Mesenchymal stem cell (in vitro differentiated cells and primary cell): ENCODE measurements at regions not wholly inside any gene's neighbourhood (a gene's known extent, or its start where the extent isn't known, plus 50 kb on each side); places are given as distances from the start of the nearest gene placed in this dataset.
A peak's percentile ranks its signal among the peaks of the same experiment; 100 is the strongest.

Experiments
- DNase-seq: peaks from one replicate; pipeline ENCODE4 v3.0.0-alpha.2; 2013
- H2AFZ ChIP-seq: one replicate; pipeline ENCODE4 v1.6.1; 2013; ENCODE audit warnings: low read depth, mild to moderate bottlenecking, control low read depth, inconsistent platforms, low read length, moderate library complexity
- H2AK5ac ChIP-seq: 2 replicates; pipeline ENCODE4 v1.6.1; 2013; ENCODE audit warnings: low read length, moderate library complexity, mild to moderate bottlenecking, inconsistent platforms; ENCODE audit not compliant: severe bottlenecking
- H2BK120ac ChIP-seq: one replicate; pipeline ENCODE4 v1.6.1; 2013; ENCODE audit warnings: low read depth, mild to moderate bottlenecking, inconsistent platforms, low read length, moderate library complexity
- H2BK12ac ChIP-seq, 2 experiments: one replicate each; pipeline ENCODE4 v1.6.1; 2013; ENCODE audit warnings: inconsistent platforms in 2 of 2, low read length in 2 of 2, mild to moderate bottlenecking in 2 of 2, moderate library complexity in 2 of 2, control low read depth in 1 of 2
- H2BK15ac ChIP-seq: one replicate; pipeline ENCODE4 v1.6.1; 2013; ENCODE audit warnings: mild to moderate bottlenecking, low read depth, inconsistent platforms; ENCODE audit not compliant: poor library complexity, severe bottlenecking
- H2BK5ac ChIP-seq: 2 replicates; pipeline ENCODE4 v1.6.1; 2013; ENCODE audit warnings: low read depth, mild to moderate bottlenecking, low read length, control low read depth, inconsistent platforms; ENCODE audit not compliant: poor library complexity, severe bottlenecking
- H3K14ac ChIP-seq, 2 experiments: one replicate each; pipeline ENCODE4 v1.6.1; 2013; ENCODE audit warnings: inconsistent platforms in 2 of 2, low read length in 2 of 2, control low read depth in 1 of 2, mild to moderate bottlenecking in 1 of 2, moderate library complexity in 1 of 2
- H3K18ac ChIP-seq, 2 experiments: one replicate each; pipeline ENCODE4 v1.6.1; 2013; ENCODE audit warnings: inconsistent platforms in 2 of 2, low read length in 2 of 2, control low read depth in 1 of 2, low read depth in 1 of 2, mild to moderate bottlenecking in 1 of 2
- H3K23ac ChIP-seq, 2 experiments: one replicate each; pipeline ENCODE4 v1.6.1; 2013; ENCODE audit warnings: inconsistent platforms in 2 of 2, low read length in 2 of 2, mild to moderate bottlenecking in 2 of 2, moderate library complexity in 2 of 2, control low read depth in 1 of 2
- H3K27ac ChIP-seq: 2 replicates; pipeline ENCODE4 v1.5.1; 2013; ENCODE audit warnings: mild to moderate bottlenecking, moderate library complexity, low read length, control low read depth, inconsistent platforms; ENCODE audit not compliant: poor library complexity, severe bottlenecking
- H3K27me3 ChIP-seq, 2 experiments: 2 replicates each; pipeline versions ENCODE4 v1.6.1 to v1.7.0; 2013; ENCODE audit warnings: low read length in 2 of 2, mild to moderate bottlenecking in 2 of 2, moderate library complexity in 2 of 2, control low read depth in 1 of 2, inconsistent platforms in 1 of 2; ENCODE audit not compliant: control insufficient read depth in 1 of 2, insufficient read depth in 1 of 2
- H3K36me3 ChIP-seq, 2 experiments: 2 replicates each; pipeline versions ENCODE4 v1.6.1 to v1.7.0; 2013; ENCODE audit warnings: low read length in 2 of 2, control low read depth in 1 of 2, inconsistent platforms in 1 of 2, low read depth in 1 of 2, mild to moderate bottlenecking in 1 of 2; ENCODE audit not compliant: insufficient read depth in 2 of 2, control insufficient read depth in 1 of 2
- H3K4ac ChIP-seq, 2 experiments: one replicate each; pipeline ENCODE4 v1.6.1; 2013; ENCODE audit warnings: inconsistent platforms in 2 of 2, low read length in 2 of 2, mild to moderate bottlenecking in 2 of 2, moderate library complexity in 2 of 2, control low read depth in 1 of 2, low read depth in 1 of 2
- H3K4me1 ChIP-seq: 2 replicates; pipeline ENCODE4 v1.6.1; 2013; ENCODE audit warnings: low read depth, low read length, control low read depth; ENCODE audit not compliant: control insufficient read depth, insufficient read depth
- H3K4me2 ChIP-seq: 2 replicates; pipeline ENCODE4 v1.6.1; 2013; ENCODE audit warnings: low read length, mild to moderate bottlenecking, inconsistent platforms; ENCODE audit not compliant: poor library complexity, severe bottlenecking
- H3K4me3 ChIP-seq, 2 experiments: 2 replicates each; pipeline versions ENCODE4 v1.5.1 to v1.7.0; 2013; ENCODE audit warnings: low read length in 2 of 2, mild to moderate bottlenecking in 2 of 2, control low read depth in 1 of 2, low read depth in 1 of 2; ENCODE audit not compliant: insufficient read depth in 1 of 2
- H3K79me1 ChIP-seq: replicated peaks from 2 replicates; pipeline ENCODE4 v1.6.1; 2013; ENCODE audit warnings: mild to moderate bottlenecking, control low read depth, low read length, inconsistent platforms; ENCODE audit not compliant: poor library complexity, severe bottlenecking
- H3K9ac ChIP-seq: 2 replicates; pipeline ENCODE4 v1.7.0; 2013; ENCODE audit warnings: mild to moderate bottlenecking, low read length, moderate library complexity
- H3K9me3 ChIP-seq: 2 replicates; pipeline ENCODE4 v1.7.0; 2013; ENCODE audit warnings: mild to moderate bottlenecking, low read length; ENCODE audit not compliant: control insufficient read depth
- H4K8ac ChIP-seq: one replicate; pipeline ENCODE4 v1.6.1; 2013; ENCODE audit warnings: inconsistent platforms, mild to moderate bottlenecking, low read length, moderate library complexity
- H4K91ac ChIP-seq: one replicate; pipeline ENCODE4 v1.6.1; 2013; ENCODE audit warnings: mild to moderate bottlenecking, low read length, inconsistent platforms
- WGBS: methylation state at CpG from one replicate; pipeline ENCODE4 v1.1.7; 2013; ENCODE audit warnings: mixed read lengths; 5-methylcytosine and 5-hydroxymethylcytosine counted together

DNA sequence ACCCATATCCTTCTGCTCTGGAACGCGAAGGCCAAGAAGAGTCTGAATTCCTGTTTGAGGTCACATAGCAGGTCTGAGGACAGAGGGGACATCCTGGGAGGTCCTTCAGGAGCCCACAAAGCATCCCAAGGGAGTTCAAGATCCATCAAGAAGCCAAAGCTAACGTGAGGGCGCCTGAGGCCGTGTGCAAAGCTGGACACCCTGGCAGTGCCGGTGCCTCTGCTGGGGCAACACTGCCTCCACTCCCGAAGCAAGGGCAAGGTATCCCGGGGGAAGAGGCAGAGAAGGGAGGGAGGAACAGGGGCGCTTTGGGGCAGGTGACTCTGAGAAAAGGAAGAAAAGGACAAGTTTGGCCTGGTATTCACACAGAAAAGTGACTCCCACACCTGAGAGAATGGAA, 50.3 kb upstream of the CDON start:
- Histone ChIP-seq H3K27me3 (peaks cover 0 to 7% of the 10 kb centered on the region in 2 experiments), H2BK12ac (peak overlapping the region; percentile 34 to 44), H2AFZ (no peak overlapping the region), H3K9ac (peak overlapping the region; percentile 90), H3K18ac (no peak overlapping the region), H3K4me3 (peak overlapping the region in 1 of 2 experiments; percentile 65), H2BK120ac (no peak overlapping the region), H4K91ac (no peak overlapping the region), H3K4ac (no peak overlapping the region), H2AK5ac (no peak overlapping the region), H3K27ac (no peak overlapping the region), H4K8ac (no peak overlapping the region), H3K4me1 (peaks cover 22% of the 10 kb centered on the region), H3K36me3 (no peaks in the 10 kb centered on the region), H3K14ac (peak overlapping the region in 1 of 2 experiments; percentile 49), H2BK5ac (no peak overlapping the region), H3K79me1 (no peaks in the 10 kb centered on the region), H2BK15ac (no peak overlapping the region), H3K9me3 (no peaks in the 10 kb centered on the region), H3K4me2 (no peak overlapping the region), H3K23ac (no peak overlapping the region)
- 87% methylated on average over 7 of the region's 9 CpGs for whole genome bisulfite sequencing
- no peak for DNase-seq

DNA sequence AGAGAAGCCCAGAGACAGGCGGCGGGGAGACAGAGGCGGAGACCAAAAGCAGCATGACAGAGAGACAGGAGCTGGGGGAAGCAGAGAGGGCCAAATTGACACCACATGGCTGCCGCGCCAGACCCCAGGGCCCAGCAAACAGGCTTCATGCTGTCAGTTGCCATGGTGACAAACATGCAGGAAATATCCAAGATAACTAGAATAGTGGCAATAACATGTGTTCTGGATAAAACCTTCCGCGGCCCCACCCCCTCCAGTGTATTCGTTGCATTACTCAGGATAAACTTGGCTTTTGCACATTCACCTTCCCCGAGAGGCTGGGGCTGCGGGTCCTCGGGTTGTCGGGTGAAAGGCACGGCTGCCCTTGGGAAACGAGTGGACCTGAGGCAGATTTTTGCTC, 49.9 kb upstream of the CDON start:
- Histone ChIP-seq H4K8ac (no peak overlapping the region), H3K36me3 (no peaks in the 10 kb centered on the region), H3K4me1 (peaks cover 22% of the 10 kb centered on the region), H3K9ac (peak overlapping the region; percentile 90), H2BK15ac (no peak overlapping the region), H2AFZ (no peak overlapping the region), H2AK5ac (no peak overlapping the region), H3K27ac (no peak overlapping the region), H3K23ac (no peak overlapping the region), H2BK12ac (peak overlapping the region; percentile 32 to 53), H4K91ac (no peak overlapping the region), H3K4ac (no peak overlapping the region), H2BK120ac (no peak overlapping the region), H3K18ac (no peak overlapping the region), H2BK5ac (no peak overlapping the region), H3K79me1 (no peaks in the 10 kb centered on the region), H3K4me2 (no peak overlapping the region), H3K27me3 (peaks cover 0 to 7% of the 10 kb centered on the region in 2 experiments), H3K9me3 (no peaks in the 10 kb centered on the region), H3K4me3 (peak overlapping the region in 1 of 2 experiments; percentile 65), H3K14ac (no peak overlapping the region)
- WGBS: 80% methylated on average over 14 of the region's 14 CpGs
- DNase-seq: peak; percentile 20
